OCI-LY7 (cell line): ENCODE measurements at regions not wholly inside any gene's neighbourhood (a gene's known extent, or its start where the extent isn't known, plus 50 kb on each side); places are given as distances from the start of the nearest gene placed in this dataset.

ENCODE experiments used
- BruUV-seq: library from RNA; stranded (reverse); fragments of 400-500 nt; replicated peaks from 2 replicates; lab custom pipeline; 2021; lab: Mats Ljungman, UMichigan
- CTCF ChIA-PET: fragments of 300-600 bp; sonication (Branson Sonifier 250); formaldehyde crosslinking; loops from one replicate; lab custom pipeline; 2022; ENCODE audit warnings: antibody characterized with exemption; ENCODE audit not compliant: unreplicated experiment; lab: Charles Lee
- POLR2A ChIA-PET: fragments of 300-600 bp; sonication (Branson Sonifier 250); formaldehyde crosslinking; loops from one replicate; lab custom pipeline; 2022; ENCODE audit warnings: antibody characterized with exemption; lab: Charles Lee
- DNase-seq: peaks from one replicate; pipeline ENCODE4 v3.0.0-alpha.2; 2015; ENCODE audit warnings: low spot score
- H2AFZ ChIP-seq: fragments of 200-600 bp; sonication (generic), shearing (Covaris generic); 2 replicates; pipeline ENCODE4 v1.6.1; 2014; ENCODE audit warnings: mild to moderate bottlenecking, antibody characterized with exemption, low read length, moderate library complexity
- H3K27ac ChIP-seq: fragments of 200-600 bp; sonication (generic); 2 replicates; pipeline ENCODE4 v1.5.1; 2014; ENCODE audit warnings: mixed run types, low read depth, mild to moderate bottlenecking, moderate library complexity, low read length, inconsistent platforms; ENCODE audit not compliant: poor library complexity, severe bottlenecking
- H3K36me3 ChIP-seq: fragments of 200-600 bp; sonication (generic); 2 replicates; pipeline ENCODE4 v1.6.1; 2014; ENCODE audit warnings: mild to moderate bottlenecking, antibody characterized with exemption, low read length, moderate library complexity, mixed read lengths; ENCODE audit not compliant: insufficient read depth
- H3K4me1 ChIP-seq: fragments of 200-600 bp; sonication (generic); 2 replicates; pipeline ENCODE4 v1.5.1; 2014; ENCODE audit warnings: mild to moderate bottlenecking, low read length; ENCODE audit not compliant: insufficient read depth, poor library complexity, severe bottlenecking
- H3K4me2 ChIP-seq: fragments of 200-600 bp; sonication (generic); 2 replicates; pipeline ENCODE4 v1.6.1; 2014; ENCODE audit warnings: mild to moderate bottlenecking, low read length
- H3K4me3 ChIP-seq: fragments of 200-600 bp; sonication (generic); 2 replicates; pipeline ENCODE4 v1.5.1; 2014; ENCODE audit warnings: mild to moderate bottlenecking, low read depth, low read length; ENCODE audit not compliant: poor library complexity, severe bottlenecking
- H3K79me2 ChIP-seq: fragments of 200-600 bp; sonication (generic); 2 replicates; pipeline ENCODE4 v1.6.1; 2016; ENCODE audit warnings: low read depth, mild to moderate bottlenecking, low read length, moderate library complexity, mixed read lengths; ENCODE audit not compliant: insufficient read depth
- H3K9me2 ChIP-seq: fragments of 200-600 bp; sonication (generic); 2 replicates; pipeline ENCODE4 v1.6.1; 2016; ENCODE audit warnings: mild to moderate bottlenecking, low read length, mixed read lengths; ENCODE audit not compliant: insufficient read depth
- H3K9me3 ChIP-seq: fragments of 200-600 bp; sonication (generic); 2 replicates; pipeline ENCODE4 v1.6.1; 2014; ENCODE audit warnings: mild to moderate bottlenecking, mixed run types, low read length, mixed read lengths
- H4K20me1 ChIP-seq: fragments of 200-600 bp; sonication (generic); 2 replicates; pipeline ENCODE4 v1.6.1; 2014; ENCODE audit warnings: mild to moderate bottlenecking, antibody characterized with exemption, low read length, moderate library complexity, mixed read lengths; ENCODE audit not compliant: insufficient read depth
- CTCF ChIP-seq: fragments of 200-600 bp; sonication (generic); conservative IDR thresholded peaks from 2 replicates; pipeline ENCODE4 v1.5.1; 2014; ENCODE audit warnings: mild to moderate bottlenecking, antibody characterized with exemption, low read length, moderate library complexity, mixed read lengths
- EZH2phosphoT487 ChIP-seq: fragments of 200-600 bp; sonication (generic); IDR thresholded peaks from 2 replicates; pipeline ENCODE4 v1.6.1; 2018; ENCODE audit warnings: low read depth, borderline replicate concordance, mild to moderate bottlenecking, mixed run types, antibody characterized with exemption, low read length, moderate library complexity, mixed read lengths
- intact Hi-C: fragments of 100-400 bp; cut with micrococcal nuclease; formaldehyde crosslinking; loops from one replicate; pipeline ENCODE4 v1.10.0; 2022; ENCODE audit not compliant: unreplicated experiment

GRCh38 chr13:70964124-70964523 lies 855.9 kb upstream of the KLHL1 start:
- Histone ChIP-seq H3K9me2 (no peaks in the 10 kb centered on the region), H3K36me3 (no peaks in the 10 kb centered on the region), H3K27ac (no peak overlapping the region), H3K79me2 (no peaks in the 10 kb centered on the region), H3K4me2 (no peak overlapping the region), H4K20me1 (no peaks in the 10 kb centered on the region), H3K4me1 (no peaks in the 10 kb centered on the region), H2AFZ (no peak overlapping the region), H3K4me3 (no peak overlapping the region), H3K9me3 (no peaks in the 10 kb centered on the region)
- ChIA-PET CTCF (no interaction called here), POLR2A (interaction anchor here (0.6 kb wide), 1 partner anchor 18 kb away, joined by 4 read pairs; no protein-coding TSS in a partner anchor)
- BruUV-seq = no TSS peak
- no peak for DNase-seq
- TF ChIP-seq CTCF (peak; percentile 51), EZH2phosphoT487 (no peak)
- intact Hi-C loops = no loop called here

- H3K79me2 ChIP-seq = no peaks in the 10 kb centered on the region
- ChIA-PET CTCF (no interaction called here), POLR2A (interaction anchor here (0.6 to 1.0 kb wide), 2 partner anchors 12 to 13 kb away, joined by 3 to 4 read pairs; no protein-coding TSS in a partner anchor)
- no peaks in the 10 kb centered on the region for H3K9me2 ChIP-seq
- no peaks in the 10 kb centered on the region for H3K4me1 ChIP-seq
- no peaks in the 10 kb centered on the region for H3K36me3 ChIP-seq
- H3K27ac ChIP-seq = no peak overlapping the region
- H4K20me1 ChIP-seq = no peaks in the 10 kb centered on the region
- no peak overlapping the region for H3K4me3 ChIP-seq
- intact Hi-C loops = no loop called here
- no peak overlapping the region for H3K4me2 ChIP-seq
- no peak overlapping the region for H2AFZ ChIP-seq
- BruUV-seq = no TSS peak
- TF ChIP-seq EZH2phosphoT487 = no peak
- peak; percentile 66 for TF ChIP-seq CTCF
- no peaks in the 10 kb centered on the region for H3K9me3 ChIP-seq
- DNase-seq = peak; percentile 1
Observed at GRCh38 chr13:70960841-70961443, 852.7 kb upstream of the KLHL1 start.

- no TSS peak for BruUV-seq
- Histone ChIP-seq H3K4me3 (no peak overlapping the region), H3K4me1 (no peaks in the 10 kb centered on the region), H3K27ac (no peak overlapping the region), H3K79me2 (no peaks in the 10 kb centered on the region), H3K9me3 (no peaks in the 10 kb centered on the region), H3K36me3 (no peaks in the 10 kb centered on the region), H2AFZ (no peak overlapping the region), H4K20me1 (no peaks in the 10 kb centered on the region), H3K4me2 (no peak overlapping the region), H3K9me2 (no peaks in the 10 kb centered on the region)
- ChIA-PET POLR2A (interaction anchor here (0.6 kb wide), 1 partner anchor 1185 kb away, joined by 3 read pairs; no protein-coding TSS in a partner anchor), CTCF (no interaction called here)
- no peak for DNase-seq
- intact Hi-C loops = no loop called here
- TF ChIP-seq CTCF (no peak), EZH2phosphoT487 (no peak)
Observed at GRCh38 chr13:70959035-70959775, 851.0 kb upstream of the KLHL1 start.
